ENCODE measurements at regions not wholly inside any gene's neighbourhood (a gene's known extent, or its start where the extent isn't known, plus 50 kb on each side); places are given as distances from the start of the nearest gene placed in this dataset.

DNA sequence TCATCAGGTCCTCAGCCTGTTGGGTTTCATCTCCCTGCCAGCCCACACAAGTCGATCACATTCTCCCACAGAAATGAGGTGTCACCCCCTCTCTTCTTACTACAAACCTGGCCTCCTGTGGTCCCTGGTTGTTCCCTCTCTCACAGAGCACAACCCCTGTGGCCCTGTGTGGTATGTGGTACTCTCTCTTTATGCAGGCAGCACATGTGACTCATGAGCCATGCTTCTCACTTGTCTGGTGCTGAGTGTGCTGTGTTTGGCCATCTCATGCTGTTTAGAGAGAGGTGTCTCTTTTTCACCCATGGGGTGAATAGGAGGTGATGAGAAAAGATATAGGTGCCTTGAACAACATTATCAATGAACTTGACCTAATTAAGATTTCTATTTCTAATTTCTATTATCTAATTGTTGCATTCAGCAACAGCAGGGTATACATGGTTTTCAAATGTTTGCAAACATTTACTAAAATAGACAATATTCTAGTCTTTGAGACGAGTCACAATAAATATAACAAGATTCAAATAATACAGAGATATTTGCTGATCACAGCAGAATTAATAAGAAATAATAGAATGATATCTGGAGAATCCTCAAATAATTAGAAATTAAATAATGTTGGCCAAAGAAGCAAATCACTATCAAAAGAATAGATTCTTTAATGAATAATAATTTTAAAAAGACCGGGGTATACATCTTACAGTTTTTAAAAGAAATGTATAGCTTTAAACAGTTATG, 633.8 kb upstream of the IGFBP3 start:
- TF ChIP-seq, protein P1, sequence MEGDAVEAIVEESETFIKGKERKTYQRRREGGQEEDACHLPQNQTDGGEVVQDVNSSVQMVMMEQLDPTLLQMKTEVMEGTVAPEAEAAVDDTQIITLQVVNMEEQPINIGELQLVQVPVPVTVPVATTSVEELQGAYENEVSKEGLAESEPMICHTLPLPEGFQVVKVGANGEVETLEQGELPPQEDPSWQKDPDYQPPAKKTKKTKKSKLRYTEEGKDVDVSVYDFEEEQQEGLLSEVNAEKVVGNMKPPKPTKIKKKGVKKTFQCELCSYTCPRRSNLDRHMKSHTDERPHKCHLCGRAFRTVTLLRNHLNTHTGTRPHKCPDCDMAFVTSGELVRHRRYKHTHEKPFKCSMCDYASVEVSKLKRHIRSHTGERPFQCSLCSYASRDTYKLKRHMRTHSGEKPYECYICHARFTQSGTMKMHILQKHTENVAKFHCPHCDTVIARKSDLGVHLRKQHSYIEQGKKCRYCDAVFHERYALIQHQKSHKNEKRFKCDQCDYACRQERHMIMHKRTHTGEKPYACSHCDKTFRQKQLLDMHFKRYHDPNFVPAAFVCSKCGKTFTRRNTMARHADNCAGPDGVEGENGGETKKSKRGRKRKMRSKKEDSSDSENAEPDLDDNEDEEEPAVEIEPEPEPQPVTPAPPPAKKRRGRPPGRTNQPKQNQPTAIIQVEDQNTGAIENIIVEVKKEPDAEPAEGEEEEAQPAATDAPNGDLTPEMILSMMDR (IDR thresholded peaks at IDR 0.05 in 4 of 5, conservative IDR thresholded peaks at IDR 0.05 in 1 of 5), result no peak
- TF ChIP-seq POLR2A (IDR thresholded peaks at IDR 0.05), result no peak
